ENCODE measurements at regions not wholly inside any gene's neighbourhood (a gene's known extent, or its start where the extent isn't known, plus 50 kb on each side); places are given as distances from the start of the nearest gene placed in this dataset.

DNA sequence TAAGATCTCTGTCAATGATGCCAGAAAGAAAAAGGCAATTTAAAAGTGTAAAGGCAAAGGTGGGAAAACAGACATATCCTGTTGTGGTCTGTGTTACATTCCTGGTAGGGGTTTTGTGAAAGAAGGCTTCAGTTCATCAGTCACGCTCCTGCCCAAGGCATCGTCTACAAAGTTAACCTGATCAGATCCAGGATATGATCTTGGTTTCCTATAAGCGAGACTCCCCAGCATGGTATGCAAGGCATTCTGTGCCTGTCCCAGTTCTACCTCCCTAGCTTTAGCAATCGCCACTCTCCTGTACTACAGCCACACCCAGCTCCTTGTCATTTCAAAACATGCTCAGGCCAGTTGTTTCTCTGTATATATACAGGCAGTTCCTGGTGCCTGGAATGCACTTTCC lies 58.0 kb upstream of the PTPN3 start:
- no peak for FAIRE-seq
- H3K9me1 ChIP-seq (replicated peaks; ENCODE audit: control insufficient read depth, extremely low read depth, insufficient read depth, low read length): no peaks in the 10 kb centered on the region
- BruUV-seq (replicated peaks): no TSS peak
- POLR2A ChIA-PET: no interaction called here
- H2AFZ ChIP-seq (ENCODE audit: low read depth, low read length): no peak overlapping the region
- intact Hi-C loops (cut with micrococcal nuclease): no loop called here
- no peak for DNase-seq (ENCODE audit: low read depth, low spot score)
- H4K20me1 ChIP-seq (replicated peaks; ENCODE audit: control insufficient read depth, extremely low read depth, insufficient read depth, low read length): no peaks in the 10 kb centered on the region
- dilution Hi-C loops (cut with MboI; ENCODE audit: extremely low pct_ligation_motif_present, low sequenced_read_pairs): no loop called here
- H3K9ac ChIP-seq (replicated peaks; ENCODE audit: extremely low read depth, insufficient read depth, low read length): no peak overlapping the region
- no peaks in the 10 kb centered on the region for H3K9me3 ChIP-seq (replicated peaks; ENCODE audit: control insufficient read depth, insufficient read depth, low read length)
- no peaks in the 10 kb centered on the region for H3K27me3 ChIP-seq (ENCODE audit: control insufficient read depth in 2 of 2, insufficient read depth in 2 of 2, low read length in 2 of 2)
- no peak overlapping the region for H3K27ac ChIP-seq (ENCODE audit: insufficient read depth, low read depth, low read length)
- TF ChIP-seq CTCF (IDR thresholded peaks at IDR 0.05; ENCODE audit: extremely low read depth in 1 of 2, insufficient read depth in 1 of 2, low read depth in 1 of 2, low read length in 2 of 2) (no peak), GATA2 (IDR thresholded peaks at IDR 0.05; ENCODE audit: insufficient read depth, insufficient read length, low read depth, low read length) (no peak), POLR2A (IDR thresholded peaks at IDR 0.05; ENCODE audit: low read depth, low read length) (no peak), MYC (IDR thresholded peaks at IDR 0.05; ENCODE audit: low read depth, low read length) (no peak), EZH2 (IDR thresholded peaks at IDR 0.05; ENCODE audit: borderline replicate concordance, low read depth, low read length, severe bottlenecking) (no peak), MAX (IDR thresholded peaks at IDR 0.05; ENCODE audit: insufficient read depth, insufficient read length) (no peak), JUN (IDR thresholded peaks at IDR 0.05; ENCODE audit: borderline replicate concordance, insufficient read depth, insufficient read length, low read depth) (no peak), POLR2AphosphoS5 (IDR thresholded peaks at IDR 0.05; ENCODE audit: insufficient read depth, low read depth, low read length) (no peak)
- no peak overlapping the region for H3K4me2 ChIP-seq (ENCODE audit: insufficient read depth, low read length)
- CTCF ChIA-PET: no interaction called here
- H3K4me3 ChIP-seq (replicated peaks in 1 of 3; ENCODE audit: insufficient read depth in 1 of 3, low read depth in 1 of 3, low read length in 3 of 3): no peak overlapping the region
- H3K36me3 ChIP-seq (ENCODE audit: control insufficient read depth in 2 of 2, extremely low read depth in 1 of 2, insufficient read depth in 2 of 2, low read length in 2 of 2): no peaks in the 10 kb centered on the region
- no peaks in the 10 kb centered on the region for H3K4me1 ChIP-seq (ENCODE audit: control insufficient read depth, extremely low read depth, insufficient read depth, low read length)
- no peaks in the 10 kb centered on the region for H3K79me2 ChIP-seq (ENCODE audit: control insufficient read depth, insufficient read depth, low read length)

Measured in endothelial cell of umbilical vein (primary cell).